ENCODE measurements at regions not wholly inside any gene's neighbourhood (a gene's known extent, or its start where the extent isn't known, plus 50 kb on each side); places are given as distances from the start of the nearest gene placed in this dataset.

DNA sequence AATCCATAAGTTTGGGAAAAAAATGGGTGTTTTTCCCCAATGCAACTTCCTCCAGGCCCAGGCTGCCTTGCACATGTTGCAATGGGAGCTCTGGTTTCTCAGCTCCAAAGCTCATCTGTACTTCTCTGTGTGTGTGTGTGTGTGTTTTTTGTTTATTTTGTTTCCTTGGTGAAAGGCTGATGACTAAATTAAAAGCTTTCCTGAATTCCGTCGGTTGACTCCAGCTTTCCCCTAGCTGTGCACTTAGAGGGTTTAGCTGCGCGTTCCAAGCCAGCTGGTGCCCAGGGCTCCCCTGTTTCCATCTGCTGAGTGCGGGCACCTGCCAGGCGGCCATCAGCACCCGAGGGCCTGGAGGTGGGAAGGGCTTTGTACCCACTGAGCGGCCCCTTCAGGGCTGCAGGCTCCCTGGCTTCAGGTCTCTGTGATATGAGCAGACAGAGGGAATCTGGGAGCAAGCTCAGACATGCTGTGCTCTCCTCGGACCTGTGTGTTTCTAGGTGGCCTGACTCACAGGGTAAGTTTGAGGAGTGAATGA, 129.1 kb upstream of the SOX1 start:
- peaks cover 0 to 6% (median 0%) of the 10 kb centered on the region in 4 donors for H3K27me3 ChIP-seq
- no peaks in the 10 kb centered on the region for H3K36me3 ChIP-seq
- intact Hi-C loops (cut with DNase I): no loop called here
- no peak overlapping the region for H3K4me3 ChIP-seq
- 25% methylated on average over 5 of the region's 9 CpGs for WGBS
- no peak for DNase-seq (ENCODE audit: extremely low spot score)
- TF ChIP-seq EP300 (IDR thresholded peaks at IDR 0.05): no peak
- TF ChIP-seq POLR2A (IDR thresholded peaks at IDR 0.05; ENCODE audit: low read depth): no peak
- TF ChIP-seq, protein P1, sequence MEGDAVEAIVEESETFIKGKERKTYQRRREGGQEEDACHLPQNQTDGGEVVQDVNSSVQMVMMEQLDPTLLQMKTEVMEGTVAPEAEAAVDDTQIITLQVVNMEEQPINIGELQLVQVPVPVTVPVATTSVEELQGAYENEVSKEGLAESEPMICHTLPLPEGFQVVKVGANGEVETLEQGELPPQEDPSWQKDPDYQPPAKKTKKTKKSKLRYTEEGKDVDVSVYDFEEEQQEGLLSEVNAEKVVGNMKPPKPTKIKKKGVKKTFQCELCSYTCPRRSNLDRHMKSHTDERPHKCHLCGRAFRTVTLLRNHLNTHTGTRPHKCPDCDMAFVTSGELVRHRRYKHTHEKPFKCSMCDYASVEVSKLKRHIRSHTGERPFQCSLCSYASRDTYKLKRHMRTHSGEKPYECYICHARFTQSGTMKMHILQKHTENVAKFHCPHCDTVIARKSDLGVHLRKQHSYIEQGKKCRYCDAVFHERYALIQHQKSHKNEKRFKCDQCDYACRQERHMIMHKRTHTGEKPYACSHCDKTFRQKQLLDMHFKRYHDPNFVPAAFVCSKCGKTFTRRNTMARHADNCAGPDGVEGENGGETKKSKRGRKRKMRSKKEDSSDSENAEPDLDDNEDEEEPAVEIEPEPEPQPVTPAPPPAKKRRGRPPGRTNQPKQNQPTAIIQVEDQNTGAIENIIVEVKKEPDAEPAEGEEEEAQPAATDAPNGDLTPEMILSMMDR (IDR thresholded peaks at IDR 0.05): no peak
- TF ChIP-seq POLR2AphosphoS5 (IDR thresholded peaks at IDR 0.05): no peak
- peaks cover 0 to 3% (median under 1%) of the 10 kb centered on the region in 4 donors for H3K9me3 ChIP-seq
- peaks cover 0 to 32% (median 23%) of the 10 kb centered on the region in 4 donors for H3K4me1 ChIP-seq
- H3K27ac ChIP-seq (replicated peaks in 1 of 4): peak overlapping the region in 1 of 4 donors; percentile 14

DNA sequence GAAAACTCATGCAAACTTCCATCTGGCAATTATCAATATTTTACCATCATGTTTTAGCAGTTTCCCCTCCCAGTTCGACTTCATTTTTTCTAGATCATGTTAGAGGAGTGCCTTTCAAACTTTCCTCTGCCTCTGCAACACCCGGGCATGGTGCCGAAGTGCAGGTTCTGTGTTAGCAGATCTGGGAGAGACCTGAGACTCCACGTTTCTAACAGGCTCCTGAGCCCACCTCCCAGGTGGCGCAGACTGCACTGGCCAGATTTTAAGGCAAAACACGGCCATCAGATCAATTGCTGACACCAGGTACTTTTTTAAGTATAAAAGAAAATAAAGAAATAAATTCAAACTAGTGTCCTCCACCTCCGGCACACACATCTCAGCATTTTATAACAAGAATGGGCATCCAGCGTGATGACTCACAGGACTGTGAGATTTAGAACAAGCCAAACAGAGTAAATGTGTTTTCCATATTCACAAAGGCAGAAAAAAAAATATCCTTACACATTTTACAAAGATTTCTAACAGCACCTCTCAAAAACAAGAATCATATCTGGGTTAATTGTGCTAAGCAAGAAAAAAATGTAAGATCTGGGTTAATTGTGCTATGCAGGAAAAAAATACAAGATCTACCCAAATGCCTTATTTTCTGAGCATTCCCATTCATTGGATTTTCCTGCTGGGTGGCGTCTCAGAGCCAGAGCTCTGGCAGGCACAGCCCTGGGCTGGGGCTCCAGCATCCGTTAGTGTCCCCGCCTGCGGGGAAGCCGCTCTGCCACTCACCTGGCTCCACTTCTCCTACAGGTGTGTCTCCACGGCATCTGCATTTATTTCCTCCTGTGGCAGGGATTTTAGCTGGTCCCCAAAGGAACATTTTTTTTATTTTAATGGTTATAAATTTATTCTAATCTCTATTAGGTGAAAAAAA, 127.9 kb upstream of the SOX1 start:
- Histone ChIP-seq H3K27ac (replicated peaks in 1 of 4) (no peak overlapping the region), H3K36me3 (no peaks in the 10 kb centered on the region), H3K4me3 (no peak overlapping the region), H3K27me3 (peaks cover 0 to 6% (median 0%) of the 10 kb centered on the region in 4 donors), H3K9me3 (no peaks in the 10 kb centered on the region), H3K4me1 (peaks cover 0 to 32% (median 23%) of the 10 kb centered on the region in 4 donors)
- DNase-seq (ENCODE audit: extremely low spot score): no peak
- intact Hi-C loops (cut with DNase I): no loop called here
- WGBS: 65% methylated on average over 14 of the region's 14 CpGs
- TF ChIP-seq, protein P1 (IDR thresholded peaks at IDR 0.05): no peak
- TF ChIP-seq POLR2AphosphoS5 (IDR thresholded peaks at IDR 0.05) (no peak), EP300 (IDR thresholded peaks at IDR 0.05) (no peak), POLR2A (IDR thresholded peaks at IDR 0.05; ENCODE audit: low read depth) (no peak)

- peaks cover 0 to 32% (median 23%) of the 10 kb centered on the region in 4 donors for H3K4me1 ChIP-seq
- 53% methylated on average over 3 of the region's 3 CpGs for WGBS
- H3K27ac ChIP-seq (replicated peaks in 1 of 4): no peak overlapping the region
- DNase-seq (ENCODE audit: extremely low spot score): no peak
- TF ChIP-seq POLR2A (IDR thresholded peaks at IDR 0.05; ENCODE audit: low read depth): no peak
- no peak for TF ChIP-seq POLR2AphosphoS5 (IDR thresholded peaks at IDR 0.05)
- no peak for TF ChIP-seq EP300 (IDR thresholded peaks at IDR 0.05)
- TF ChIP-seq, protein P1 (IDR thresholded peaks at IDR 0.05): no peak
- no peaks in the 10 kb centered on the region for H3K36me3 ChIP-seq
- H3K4me3 ChIP-seq: no peak overlapping the region
- intact Hi-C loops (cut with DNase I): no loop called here
- peaks cover 0 to 6% (median 0%) of the 10 kb centered on the region in 4 donors for H3K27me3 ChIP-seq
- no peaks in the 10 kb centered on the region for H3K9me3 ChIP-seq
These were observed 127.2 kb upstream of the SOX1 start for GRCh38 chr13:111939666-111940278.

DNA sequence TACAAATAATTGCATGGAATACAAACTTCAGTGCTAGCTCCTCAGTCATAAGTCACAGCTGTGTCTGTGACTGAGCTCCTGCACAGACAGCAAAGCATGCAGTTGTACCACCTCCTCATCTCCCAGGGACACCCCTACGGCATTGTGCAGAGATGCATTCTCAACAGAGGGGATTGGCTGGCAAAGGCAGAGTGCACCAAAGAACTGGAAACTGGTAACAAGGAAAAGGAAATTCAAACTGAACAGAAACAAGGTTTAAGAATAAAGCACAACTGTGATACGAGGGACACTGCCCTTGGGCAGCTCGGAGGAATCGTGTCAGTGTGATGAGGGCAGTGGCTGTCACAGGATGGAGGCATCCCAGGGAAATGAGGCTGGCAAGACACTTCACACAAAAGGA, 126.1 kb upstream of the SOX1 start:
- TF ChIP-seq, protein P1 (IDR thresholded peaks at IDR 0.05): no peak
- TF ChIP-seq EP300 (IDR thresholded peaks at IDR 0.05) (no peak), POLR2AphosphoS5 (IDR thresholded peaks at IDR 0.05) (no peak), POLR2A (IDR thresholded peaks at IDR 0.05; ENCODE audit: low read depth) (no peak)
- Histone ChIP-seq H3K27me3 (peaks cover 0 to 6% (median 0%) of the 10 kb centered on the region in 4 donors), H3K27ac (replicated peaks in 1 of 4) (no peak overlapping the region), H3K36me3 (no peaks in the 10 kb centered on the region), H3K4me3 (no peak overlapping the region), H3K4me1 (peaks cover 0 to 32% (median 23%) of the 10 kb centered on the region in 4 donors), H3K9me3 (no peaks in the 10 kb centered on the region)
- DNase-seq (ENCODE audit: extremely low spot score): no peak
- intact Hi-C loops (cut with DNase I): no loop called here
- 81% methylated on average over 4 of the region's 4 CpGs for WGBS

Data from esophagus muscularis mucosa (tissue), 4 donors.